Head of caudate nucleus (tissue), 42 donors: ENCODE measurements at regions not wholly inside any gene's neighbourhood (a gene's known extent, or its start where the extent isn't known, plus 50 kb on each side); places are given as distances from the start of the nearest gene placed in this dataset.
"Not testable (repeated sequence)": the region's sequence is repeated elsewhere in the genome, so short reads cannot be mapped to it uniquely, and the experiment has no call there.

Experiments used
- DNase-seq, 42 donors: peaks; one replicate each; pipeline versions ENCODE4 v3.0.0 to v3.0.0-alpha.2; 2020 to 2021; ENCODE audit warnings: mixed read lengths in 7 of 42
- intact Hi-C: fragments of 100-400 bp; cut with DNase I; formaldehyde crosslinking; loops from one replicate; pipeline ENCODE4 v1.15.0; 2022

- intact Hi-C loops: no loop called here
- no peak for DNase-seq
These were observed 673.2 kb downstream of the XPNPEP1 start for GRCh38 chr10:109250152-109250551.

DNA sequence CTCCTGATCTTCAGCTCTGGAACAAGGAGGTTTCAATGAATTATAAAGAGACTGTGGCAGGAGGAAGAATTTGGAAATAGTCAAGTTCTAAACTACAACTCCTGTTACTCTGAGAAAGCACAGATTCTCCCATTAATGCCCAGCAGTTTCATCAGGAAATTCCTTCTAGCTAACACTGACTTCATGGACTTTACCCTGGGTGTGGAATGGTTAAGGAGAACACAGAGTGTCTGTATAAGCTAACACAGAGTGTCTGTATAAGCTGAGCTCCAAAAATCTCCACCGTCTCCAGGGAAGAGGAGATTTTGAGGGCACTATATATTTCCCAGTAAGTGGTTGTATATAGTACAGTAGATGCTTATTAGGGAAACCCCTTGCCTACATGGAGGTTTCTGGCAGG is 675.5 kb downstream of the XPNPEP1 start:
- no peak for DNase-seq
- intact Hi-C loops: no loop called here

GRCh38 chr10:109245821-109246220 is 677.5 kb downstream of the XPNPEP1 start:
- DNase-seq: no peak
- intact Hi-C loops: no loop called here

DNA sequence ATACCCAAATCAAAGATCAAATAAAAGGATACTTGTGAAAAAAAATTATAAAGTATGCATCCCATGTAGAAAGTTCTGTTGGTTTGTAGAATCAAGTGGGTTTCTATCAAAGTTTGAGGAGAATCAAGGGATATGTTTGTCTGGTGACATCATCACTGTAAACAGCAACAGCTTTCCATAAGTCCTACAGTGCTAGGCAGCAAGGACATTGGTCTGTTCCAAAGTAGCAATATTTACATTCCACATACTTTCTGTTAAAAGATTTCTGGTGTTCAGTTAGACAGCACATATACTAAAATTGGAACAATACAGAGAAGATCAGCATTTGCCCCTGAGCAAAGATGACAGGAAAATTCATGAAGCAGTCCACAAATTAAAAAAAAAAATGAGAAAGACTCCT is 683.9 kb downstream of the XPNPEP1 start:
- intact Hi-C loops: no loop called here
- no peak for DNase-seq

GRCh38 chr10:109237682-109238081 is 685.6 kb downstream of the XPNPEP1 start:
- intact Hi-C loops: no loop called here

DNA sequence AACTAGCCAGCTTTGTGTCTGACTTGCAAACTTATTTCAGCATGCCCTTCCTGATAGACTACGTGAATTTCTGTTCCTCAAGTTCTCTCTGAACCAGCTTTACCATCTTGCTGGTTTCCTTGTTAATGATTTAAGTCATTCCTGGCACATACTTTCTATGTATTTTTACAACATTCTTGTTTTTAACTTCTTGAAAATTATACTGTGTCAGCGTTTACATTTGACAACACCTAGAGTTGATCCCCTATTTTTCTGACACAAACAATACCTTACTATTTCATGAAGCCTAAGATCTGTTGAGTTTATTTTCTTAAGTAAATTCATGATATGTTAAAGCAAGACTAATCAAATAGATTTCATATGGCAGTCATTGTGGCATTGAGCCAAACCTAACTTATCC is 686.3 kb downstream of the XPNPEP1 start:
- intact Hi-C loops: no loop called here
- DNase-seq: no peak

More at GRCh38 chr10:109237682-109238081, 685.6 kb downstream of the XPNPEP1 start:
- no peak for DNase-seq

- intact Hi-C loops, DNase-seq: not testable (repeated sequence)
These were observed 699.8 kb downstream of the XPNPEP1 start for GRCh38 chr10:109223533-109223932.

GRCh38 chr10:109219935-109220605 is 703.2 kb downstream of the XPNPEP1 start:
- intact Hi-C loops: no loop called here
- DNase-seq: no peak

DNA sequence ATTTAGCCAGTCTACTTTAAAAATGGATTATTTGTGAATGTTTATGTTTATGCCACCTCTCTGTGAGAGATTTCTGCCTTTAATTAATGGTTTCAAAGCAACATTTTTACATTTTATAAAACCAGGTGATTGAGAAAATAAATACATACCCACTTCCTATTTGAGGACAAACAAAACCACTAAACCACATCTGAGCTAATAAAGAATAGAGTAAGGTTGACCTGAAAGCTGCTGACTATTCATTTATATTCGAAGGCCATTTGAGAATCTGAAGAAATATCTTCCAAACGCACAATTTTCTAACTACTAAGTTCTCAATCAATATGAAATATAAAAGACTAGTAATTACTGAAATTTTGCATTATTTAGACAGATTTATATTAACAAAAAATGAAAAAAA is 705.1 kb downstream of the XPNPEP1 start:
- no peak for DNase-seq
- intact Hi-C loops: no loop called here

- no peak for DNase-seq
- intact Hi-C loops: no loop called here
These were observed 707.8 kb downstream of the XPNPEP1 start for GRCh38 chr10:109215291-109216075.

- intact Hi-C loops, DNase-seq: not testable (repeated sequence)
These were observed 708.4 kb downstream of the XPNPEP1 start for GRCh38 chr10:109214891-109215290.

- no peak for DNase-seq
- intact Hi-C loops: no loop called here
These were observed 716.0 kb downstream of the XPNPEP1 start for GRCh38 chr10:109207361-109207760.

- intact Hi-C loops: no loop called here
- no peak for DNase-seq
These were observed 717.3 kb downstream of the XPNPEP1 start for GRCh38 chr10:109205929-109206585.

DNA sequence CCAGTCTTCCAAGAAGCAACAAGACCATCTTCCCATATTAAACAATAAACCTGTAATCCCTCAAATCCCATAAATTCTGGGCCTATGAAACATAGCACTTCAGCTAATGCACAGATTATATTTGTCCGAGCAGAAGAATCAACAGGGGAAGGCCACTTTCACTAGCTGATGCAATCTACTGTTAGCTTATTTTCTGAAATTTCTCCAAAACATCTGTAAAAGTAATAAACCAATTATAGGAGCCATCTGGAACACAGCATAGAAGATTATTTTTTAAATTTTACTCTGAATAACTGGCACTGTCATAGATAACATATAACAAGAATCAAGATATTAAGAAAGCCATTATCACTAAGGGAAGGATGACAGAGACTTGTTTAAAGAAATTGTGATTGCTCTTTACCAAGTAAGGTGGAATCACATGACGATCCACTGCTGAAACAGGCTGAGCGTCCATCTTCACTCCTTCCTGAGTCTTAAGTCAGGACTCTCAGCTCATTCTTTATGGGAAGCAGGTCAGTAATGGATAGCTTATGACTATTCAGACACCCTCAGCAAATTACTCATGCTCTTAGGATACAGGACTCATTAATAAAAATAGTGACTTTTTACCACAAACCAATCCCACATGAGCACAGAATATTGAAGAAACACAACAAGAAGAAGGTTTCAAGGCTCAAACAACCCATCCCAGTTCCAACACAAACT is 719.5 kb downstream of the XPNPEP1 start:
- intact Hi-C loops: no loop called here
- DNase-seq: no peak

- DNase-seq: no peak
These were observed 721.2 kb downstream of the XPNPEP1 start for GRCh38 chr10:109202111-109202510.

DNA sequence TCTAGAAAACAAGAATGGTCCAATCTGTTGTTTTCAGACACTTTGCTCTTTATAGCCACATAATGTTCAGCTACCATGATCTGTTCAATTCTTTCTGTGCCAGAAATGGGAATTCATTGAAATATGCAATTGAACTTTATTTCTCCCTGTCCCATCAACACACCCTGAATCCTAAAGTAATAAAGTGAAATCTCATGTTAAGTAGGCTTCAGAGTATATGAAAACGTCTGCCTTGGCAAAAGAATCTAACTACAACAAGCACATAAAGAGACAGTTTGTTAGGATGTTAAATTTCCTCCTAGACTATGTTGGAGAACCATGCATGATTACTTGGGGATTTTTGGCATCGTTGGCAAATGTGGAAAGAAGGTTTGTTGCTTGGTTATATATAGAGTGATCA is 722.7 kb downstream of the XPNPEP1 start:
- intact Hi-C loops: no loop called here
- DNase-seq: no peak

More at GRCh38 chr10:109202111-109202510, 721.2 kb downstream of the XPNPEP1 start:
- intact Hi-C loops: no loop called here

DNA sequence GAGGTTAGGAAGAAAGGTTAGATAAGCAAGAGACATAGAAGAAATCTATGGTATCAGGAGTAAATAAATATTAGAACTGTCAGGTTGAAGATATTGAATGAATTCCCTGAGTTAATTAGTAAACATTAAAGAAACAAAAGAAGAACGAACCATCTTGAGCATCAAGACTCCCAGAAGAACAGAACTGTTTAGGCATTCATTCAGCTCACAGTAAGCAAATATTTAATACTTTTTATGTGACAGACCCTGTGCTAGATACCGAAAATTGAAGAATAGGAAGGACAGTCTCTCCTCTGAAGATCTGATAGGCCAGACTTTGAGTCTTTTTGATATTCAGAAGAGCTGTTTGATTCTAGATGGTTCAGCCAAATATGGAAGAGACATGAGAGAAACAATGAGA is 731.5 kb downstream of the XPNPEP1 start:
- intact Hi-C loops: no loop called here
- no peak for DNase-seq

DNA sequence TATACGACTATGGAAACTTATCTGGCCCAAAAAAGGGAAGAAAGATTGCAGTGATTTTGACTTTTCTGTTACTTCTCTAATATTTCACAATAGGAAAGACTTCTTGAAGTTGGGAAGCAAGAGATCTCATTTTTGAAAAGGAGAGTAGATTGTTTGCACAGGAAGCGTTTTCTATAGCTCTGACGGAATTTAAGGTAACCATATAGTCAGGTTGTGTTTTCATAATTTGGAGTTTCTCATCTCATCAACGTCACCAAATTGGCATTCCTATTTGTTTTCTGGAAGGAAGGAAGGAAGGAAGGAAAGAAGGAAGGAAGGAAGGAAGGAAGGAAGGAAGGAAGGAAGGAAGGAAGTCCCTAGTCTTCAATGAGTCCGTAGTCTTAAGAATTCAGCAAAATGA is 732.0 kb downstream of the XPNPEP1 start:
- intact Hi-C loops: no loop called here

DNA sequence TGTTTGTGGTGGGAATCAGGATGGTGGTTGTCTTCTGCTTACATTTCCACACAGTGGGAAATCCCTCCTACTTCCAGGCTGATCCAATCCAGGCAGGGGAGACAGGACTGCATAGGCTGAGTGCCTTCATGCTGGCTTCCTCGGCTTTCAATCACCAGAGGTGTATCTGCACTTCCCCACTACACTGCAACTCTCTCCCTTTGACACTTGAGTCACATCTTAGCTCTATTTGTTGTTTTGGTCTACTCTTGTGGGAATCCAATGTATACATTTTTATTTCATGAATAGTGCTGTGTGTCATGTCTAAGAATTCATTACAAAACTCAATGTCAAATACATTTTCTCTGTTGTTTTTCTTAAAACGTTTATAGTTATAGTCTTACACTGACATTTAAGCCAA is 735.6 kb downstream of the XPNPEP1 start:
- intact Hi-C loops: no loop called here
- DNase-seq: no peak

More for the DNA sequence above, 732.0 kb downstream of the XPNPEP1 start:
- DNase-seq: no peak

DNA sequence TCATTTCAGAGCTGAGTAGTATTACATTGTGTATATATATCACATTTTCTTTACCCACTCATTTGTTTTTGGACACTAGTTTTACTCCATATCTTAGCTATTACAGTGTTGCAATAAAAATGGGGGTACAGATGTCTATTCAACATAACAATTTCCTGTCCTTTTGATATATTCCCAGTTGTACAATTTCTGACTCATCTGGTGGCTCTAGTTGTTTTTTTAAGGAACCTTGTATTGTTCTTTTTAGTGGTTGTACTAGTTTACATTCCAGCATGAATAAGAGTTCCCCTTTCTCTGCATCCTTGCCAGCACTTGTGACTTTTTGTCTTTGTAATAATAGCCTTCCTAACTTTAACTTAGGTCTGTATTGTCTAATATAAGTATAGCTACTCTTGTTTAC is 739.9 kb downstream of the XPNPEP1 start:
- no peak for DNase-seq
- intact Hi-C loops: no loop called here
